SH-SY5Y (cell line): ENCODE measurements at regions not wholly inside any gene's neighbourhood (a gene's known extent, or its start where the extent isn't known, plus 50 kb on each side); places are given as distances from the start of the nearest gene placed in this dataset.

Experiments used
- GATA2 ChIP-seq: IDR thresholded peaks from 2 replicates; pipeline ENCODE4 v1.6.1; 2011; ENCODE audit warnings: mild to moderate bottlenecking, low read depth, low read length
- GATA3 ChIP-seq: IDR thresholded peaks from 2 replicates; pipeline ENCODE4 v1.6.1; 2011; ENCODE audit warnings: low read depth, mild to moderate bottlenecking, low read length, moderate library complexity

DNA sequence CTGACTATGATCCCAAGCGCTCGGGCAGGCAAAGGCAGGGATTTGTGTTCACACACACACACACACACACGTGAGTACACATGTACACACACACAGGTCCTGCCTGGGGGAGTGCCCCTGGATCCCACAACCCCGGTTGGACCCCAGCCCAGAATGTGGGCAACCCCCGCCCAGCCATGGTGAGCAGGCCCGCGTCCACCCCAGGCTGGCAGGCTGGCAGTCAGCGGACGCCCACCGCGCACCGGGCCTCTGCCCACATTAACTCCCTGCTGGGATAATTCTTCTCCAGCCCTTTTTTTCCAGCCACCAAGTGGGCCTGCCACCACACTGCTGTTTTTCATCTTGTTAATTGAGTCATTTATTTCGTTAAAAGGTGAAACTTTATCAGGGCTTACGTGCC lies 256.2 kb downstream of the BCL11B start:
- TF ChIP-seq GATA2, result no peak
- no peak for TF ChIP-seq GATA3
